HG03103 (cell line): ENCODE measurements at regions not wholly inside any gene's neighbourhood (a gene's known extent, or its start where the extent isn't known, plus 50 kb on each side); places are given as distances from the start of the nearest gene placed in this dataset.

ENCODE experiments used
- ATAC-seq: cut with Tn5 transposase; IDR thresholded peaks from one replicate; pipeline ENCODE4 v1.9.1; 2021; ENCODE audit warnings: low read depth; ENCODE audit not compliant: unreplicated experiment

GRCh38 chr13:53463106-53463505 is 434.5 kb downstream of the OLFM4 start:
- no peak for ATAC-seq

- ATAC-seq, result no peak
Measured at GRCh38 chr13:53466576-53466975, 438.0 kb downstream of the OLFM4 start.

GRCh38 chr13:53473397-53473796 is 444.8 kb downstream of the OLFM4 start:
- ATAC-seq, result no peak

- ATAC-seq, result no peak
Measured at GRCh38 chr13:53474878-53475277, 446.3 kb downstream of the OLFM4 start.

DNA sequence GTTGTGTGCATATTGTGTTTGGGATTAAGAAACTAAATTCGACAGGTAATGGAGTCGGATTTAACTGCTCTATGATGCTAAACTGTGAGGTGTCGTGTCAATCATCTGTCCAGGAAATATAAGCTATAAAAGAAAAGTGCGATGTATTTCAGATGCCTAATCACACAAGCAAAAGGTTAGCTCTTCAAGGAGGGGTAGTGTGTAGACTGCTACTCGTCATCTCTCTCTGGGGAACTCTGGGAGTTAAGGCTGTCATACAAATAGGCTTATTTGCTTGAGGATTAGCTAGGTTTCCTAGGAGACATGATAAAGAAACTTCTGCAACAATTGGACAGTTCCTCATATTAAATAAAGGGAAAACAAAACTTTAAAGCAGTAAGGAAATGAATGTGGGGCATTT is 462.1 kb downstream of the OLFM4 start:
- ATAC-seq, result no peak

DNA sequence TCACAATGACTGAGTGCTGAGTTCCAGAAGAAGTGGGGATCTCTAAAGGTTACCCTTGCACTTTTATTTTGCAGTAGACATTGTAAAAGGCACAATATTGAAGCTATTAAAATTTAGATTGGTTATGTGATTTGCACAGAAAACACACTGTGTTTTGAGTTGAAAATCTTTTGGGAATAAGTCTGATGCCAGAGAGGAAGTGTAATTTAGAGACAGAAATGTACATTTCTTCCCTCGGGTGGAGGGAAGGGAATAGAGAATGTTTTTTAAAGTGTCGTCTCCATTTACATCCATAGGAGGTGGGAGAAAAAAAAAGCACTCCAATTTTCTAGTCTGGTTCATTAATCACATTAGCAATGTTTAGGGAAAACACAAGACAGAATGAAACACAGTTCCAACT is 465.8 kb downstream of the OLFM4 start:
- ATAC-seq, result no peak

GRCh38 chr13:53499576-53500133 is 471.0 kb downstream of the OLFM4 start:
- no peak for ATAC-seq

DNA sequence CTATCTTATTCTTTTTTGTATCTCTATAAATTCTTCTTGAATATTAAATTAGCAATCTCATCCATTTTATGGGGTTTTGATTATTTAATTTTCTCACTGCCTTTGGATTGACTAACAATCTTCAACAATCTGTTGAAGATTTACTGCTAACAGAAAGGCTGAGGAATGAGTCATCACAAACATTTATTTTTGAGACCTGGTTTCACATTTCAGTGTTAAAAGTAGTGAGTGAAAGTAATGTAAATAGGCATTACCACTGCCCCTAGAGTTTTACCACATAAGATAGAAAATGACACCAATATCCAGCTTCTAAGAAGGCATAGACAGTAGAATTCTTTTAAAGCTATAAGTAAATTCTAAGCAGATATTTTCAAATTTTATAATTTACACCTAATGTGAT is 472.8 kb downstream of the OLFM4 start:
- ATAC-seq, result no peak

- ATAC-seq, result no peak
Measured at GRCh38 chr13:53507741-53508140, 479.1 kb downstream of the OLFM4 start.

- ATAC-seq, result no peak
Measured at GRCh38 chr13:53512635-53513034, 484.0 kb downstream of the OLFM4 start.

GRCh38 chr13:53513226-53513625 is 484.6 kb downstream of the OLFM4 start:
- no peak for ATAC-seq

DNA sequence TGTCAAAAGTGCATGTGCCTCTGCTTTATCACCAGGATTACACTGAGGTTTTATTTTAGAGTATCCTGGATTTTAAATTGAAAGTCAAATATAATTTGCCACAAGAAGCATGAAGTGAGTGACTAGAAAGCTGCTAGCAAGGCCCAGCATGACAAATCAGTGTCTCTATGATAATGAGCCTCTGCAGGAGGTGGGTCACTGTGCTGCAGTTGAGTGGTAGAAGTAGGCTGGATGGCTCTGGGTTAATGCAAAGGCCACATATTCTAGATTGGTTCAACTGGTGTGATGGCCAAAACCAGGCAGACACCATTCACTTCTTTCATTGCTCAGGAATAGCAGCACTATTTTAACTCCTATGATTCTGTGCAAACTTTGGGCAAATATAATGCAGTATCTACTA is 491.5 kb downstream of the OLFM4 start:
- no peak for ATAC-seq

DNA sequence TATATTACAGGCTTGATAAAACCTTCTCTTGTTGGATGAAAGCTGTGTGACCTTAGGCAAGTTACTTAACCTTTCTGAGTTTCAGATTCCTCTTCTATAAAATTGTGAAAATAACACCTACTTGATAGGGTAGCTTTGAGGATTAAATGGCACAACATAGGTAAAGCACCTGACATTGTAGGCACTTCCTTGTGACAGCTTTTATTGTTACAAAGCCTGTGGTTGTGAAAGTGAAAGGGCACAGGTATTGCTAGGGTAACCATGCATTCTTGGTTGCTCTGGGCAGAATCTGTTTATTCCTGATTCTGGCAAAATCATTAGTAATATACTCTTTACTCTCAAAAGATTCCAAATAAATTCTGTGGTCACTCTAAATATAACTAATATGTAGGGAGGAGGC is 493.4 kb downstream of the OLFM4 start:
- ATAC-seq, result no peak

DNA sequence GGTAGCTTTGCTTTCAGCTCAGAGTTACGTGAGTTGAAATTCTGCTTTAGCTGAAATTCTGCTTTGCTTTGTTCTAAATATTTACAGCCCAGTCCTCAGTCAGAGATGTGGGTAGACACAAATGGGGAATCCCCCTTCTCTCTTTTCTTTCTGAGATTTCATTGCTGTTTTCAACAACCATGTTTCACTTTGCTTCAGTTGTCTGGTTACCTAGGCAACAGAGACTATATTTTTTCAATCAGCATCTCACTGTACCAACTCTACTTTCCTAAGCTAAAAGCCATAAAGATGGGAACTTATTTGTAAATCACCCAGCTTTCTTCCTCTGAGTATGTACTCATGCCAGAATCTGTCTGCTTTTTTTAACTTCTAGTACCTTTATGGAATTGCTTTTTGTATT is 509.0 kb downstream of the OLFM4 start:
- ATAC-seq, result no peak

DNA sequence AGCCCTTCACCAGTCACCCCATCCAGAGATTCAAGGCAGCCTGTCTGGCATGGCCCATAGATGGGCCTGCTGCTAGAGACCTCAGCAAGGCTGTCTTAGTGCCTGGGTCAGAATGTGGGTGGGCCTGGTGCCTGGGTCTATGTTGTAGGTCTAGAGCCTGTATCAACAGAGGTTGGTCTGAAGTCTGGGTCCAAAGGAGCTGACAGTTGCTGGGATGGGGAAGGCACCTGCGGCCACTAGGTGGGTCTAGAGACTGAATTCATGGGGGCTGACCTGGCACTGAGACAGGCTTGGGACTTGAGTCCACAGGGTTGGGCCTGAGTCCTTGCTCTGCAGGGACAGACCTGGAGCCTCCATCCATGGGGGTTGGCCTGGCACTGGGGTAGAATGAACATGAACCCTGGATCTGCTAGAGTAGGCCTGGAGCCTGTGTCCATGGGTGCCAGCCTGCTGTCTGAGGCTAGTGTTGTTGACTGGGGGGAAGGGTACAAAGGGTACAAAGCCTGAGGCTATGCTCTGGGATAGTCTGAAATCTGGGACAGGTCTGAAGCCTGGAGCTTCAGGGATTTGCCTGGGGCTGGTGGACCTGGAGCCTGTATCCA is 516.8 kb downstream of the OLFM4 start:
- ATAC-seq, result no peak

DNA sequence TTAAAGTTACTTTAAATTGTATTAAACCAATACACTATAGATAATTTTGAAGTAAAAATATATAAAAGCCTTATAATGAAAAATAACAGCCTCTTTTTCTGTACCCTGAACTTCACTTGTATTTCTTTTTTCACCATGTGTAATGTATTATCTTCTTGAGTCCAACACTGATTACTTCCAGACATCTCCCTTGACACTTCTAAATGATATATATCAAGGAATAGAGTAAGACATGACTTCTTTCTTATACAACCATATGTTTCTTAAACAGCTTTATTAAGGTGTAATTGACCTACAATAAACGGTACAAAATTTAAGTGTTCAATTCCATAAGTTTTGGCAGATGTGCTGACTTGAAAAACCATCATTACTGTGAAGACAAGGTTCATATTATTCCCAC is 531.9 kb downstream of the OLFM4 start:
- no peak for ATAC-seq

- no peak for ATAC-seq
Measured at GRCh38 chr13:53562419-53562818, 533.8 kb downstream of the OLFM4 start.

DNA sequence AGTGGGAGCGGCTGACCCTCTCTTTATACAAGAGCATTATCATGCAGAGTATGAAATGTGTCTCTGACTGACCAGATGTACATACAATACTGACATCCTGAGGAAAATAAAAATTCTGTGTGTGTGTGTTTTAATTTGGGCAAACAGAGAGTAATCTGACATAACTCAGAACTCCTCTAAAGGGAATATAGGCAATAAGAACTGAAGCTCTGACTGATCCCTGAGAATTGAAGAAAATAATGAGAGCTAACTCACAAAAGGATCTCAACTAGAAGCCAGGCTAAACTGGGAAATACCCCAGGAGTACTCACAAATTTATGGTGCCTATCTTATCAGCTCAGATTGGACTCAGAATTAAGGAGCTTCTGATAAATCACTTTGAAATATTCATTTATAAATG is 539.9 kb downstream of the OLFM4 start:
- no peak for ATAC-seq

DNA sequence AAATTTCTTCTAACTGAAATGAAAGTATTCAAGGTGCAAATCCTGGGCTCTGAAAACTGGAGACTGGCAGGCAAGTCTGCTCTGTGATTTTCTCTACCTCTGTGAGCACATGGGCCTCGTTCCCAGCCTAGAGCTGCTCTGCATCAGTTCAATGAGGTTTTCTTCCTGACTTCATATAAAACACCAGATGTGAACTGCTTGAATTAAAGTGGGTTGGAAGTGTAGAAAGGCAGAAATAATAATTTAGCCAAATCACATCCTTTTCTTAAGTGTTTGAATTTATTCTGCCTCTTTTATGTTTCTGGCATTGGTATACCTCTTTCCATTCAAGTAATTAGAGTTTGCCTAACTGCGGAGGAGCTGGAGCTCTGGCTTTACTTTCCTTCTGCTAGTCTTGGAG is 540.8 kb downstream of the OLFM4 start:
- no peak for ATAC-seq

GRCh38 chr13:53601113-53601512 is 572.5 kb downstream of the OLFM4 start:
- no peak for ATAC-seq

- ATAC-seq, result no peak
Measured at GRCh38 chr13:53605326-53605725, 576.7 kb downstream of the OLFM4 start.

GRCh38 chr13:53612200-53612599 is 583.6 kb downstream of the OLFM4 start:
- no peak for ATAC-seq

- ATAC-seq, result no peak
Measured at GRCh38 chr13:53622456-53622855, 593.8 kb downstream of the OLFM4 start.
